Femur (tissue), 1 donor: ENCODE measurements at regions not wholly inside any gene's neighbourhood (a gene's known extent, or its start where the extent isn't known, plus 50 kb on each side); places are given as distances from the start of the nearest gene placed in this dataset.
"Not testable (repeated sequence)": the region's sequence is repeated elsewhere in the genome, so short reads cannot be mapped to it uniquely, and the experiment has no call there.

Experiments used
- DNase-seq: peaks from one replicate; pipeline ENCODE4 v3.0.0-alpha.2; 2017

- DNase-seq = no peak
Observed at GRCh38 chr6:111925296-111925695, 52.0 kb upstream of the FYN start.

GRCh38 chr6:111926731-111927302 is 53.6 kb upstream of the FYN start:
- no peak for DNase-seq

GRCh38 chr6:111927321-111927720 is 54.1 kb upstream of the FYN start:
- no peak for DNase-seq

- DNase-seq = no peak
Observed at GRCh38 chr6:111928139-111928538, 54.9 kb upstream of the FYN start.

DNA sequence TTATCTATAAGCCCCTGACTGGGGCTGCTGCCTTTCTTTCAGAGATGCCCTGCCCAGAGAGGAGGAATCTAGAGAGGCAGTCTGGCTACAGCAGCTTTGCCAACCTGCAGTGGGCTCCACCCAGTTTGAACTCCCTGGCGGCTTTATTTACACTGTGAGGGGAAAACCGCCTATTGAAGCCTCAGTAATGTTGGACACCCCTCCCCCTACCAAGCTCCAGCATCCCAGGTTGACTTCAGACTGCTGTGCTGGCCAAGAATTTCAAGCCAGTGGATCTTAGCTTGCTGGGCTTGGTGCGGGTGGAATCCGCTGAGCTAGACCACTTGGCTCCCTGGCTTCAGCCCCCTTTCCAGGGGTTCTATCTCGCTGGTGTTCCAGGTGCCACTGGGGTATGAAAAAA is 61.4 kb upstream of the FYN start:
- not testable (repeated sequence) for DNase-seq

DNA sequence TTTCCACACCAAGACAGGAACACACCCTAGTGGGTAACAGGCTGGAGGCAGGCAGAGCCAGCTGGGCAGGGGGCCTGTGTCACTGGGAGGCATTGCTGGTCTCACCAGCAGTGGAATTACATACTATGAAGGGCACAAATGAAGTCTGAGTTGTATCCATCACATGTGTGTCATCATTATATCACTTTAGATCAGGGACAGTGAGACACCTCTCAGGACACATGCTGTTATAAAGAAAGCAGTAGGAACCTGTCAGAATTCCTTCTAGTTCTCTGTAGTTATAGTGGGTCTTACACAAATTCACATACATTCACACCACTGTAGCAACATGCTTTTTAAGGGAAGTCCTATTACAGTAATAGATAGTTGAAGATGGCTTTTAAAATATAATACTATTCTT is 63.5 kb upstream of the FYN start:
- DNase-seq = no peak

DNA sequence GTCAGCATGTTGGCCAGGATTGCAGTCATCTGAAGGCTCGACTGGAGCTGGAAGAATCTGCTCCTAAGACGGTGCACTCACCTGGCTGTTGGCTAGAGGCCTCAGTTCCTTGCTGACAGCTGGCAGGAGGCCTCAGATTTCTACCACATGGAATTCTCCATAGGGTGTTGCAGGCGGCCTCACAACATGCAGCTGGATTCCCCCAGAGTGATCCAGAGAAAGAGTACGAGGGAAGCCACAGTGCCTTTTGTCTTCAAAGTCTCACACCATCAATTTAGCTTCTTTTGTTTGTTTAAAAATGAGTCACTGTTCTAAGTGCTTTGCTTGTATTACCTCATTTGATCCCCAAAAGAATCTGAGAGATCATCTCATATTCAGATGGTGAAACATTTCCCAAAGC is 65.5 kb upstream of the FYN start:
- DNase-seq = no peak

- no peak for DNase-seq
Observed at GRCh38 chr6:111939902-111940301, 66.7 kb upstream of the FYN start.

DNA sequence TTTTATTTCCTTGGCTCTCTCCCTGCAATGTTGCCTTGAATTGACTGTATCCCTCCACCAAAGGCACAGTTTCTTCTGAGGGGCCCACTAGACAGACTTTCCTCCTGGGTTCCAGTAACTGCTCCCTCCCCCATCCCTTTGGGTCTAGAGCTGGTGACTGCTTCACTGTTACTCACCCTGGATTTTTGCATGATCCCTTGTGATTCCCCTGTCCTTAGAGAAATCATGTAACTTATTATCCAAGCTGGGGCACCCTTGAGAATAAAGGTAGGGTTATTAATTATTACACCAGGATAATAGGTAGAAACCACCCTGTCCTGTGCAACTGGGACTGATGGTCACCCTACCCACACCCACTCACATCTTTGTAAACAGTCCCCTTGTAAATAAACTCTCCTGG is 67.5 kb upstream of the FYN start:
- no peak for DNase-seq

GRCh38 chr6:111941686-111942330 is 68.6 kb upstream of the FYN start:
- no peak for DNase-seq

- DNase-seq = no peak
Observed at GRCh38 chr6:111942561-111942960, 69.3 kb upstream of the FYN start.

DNA sequence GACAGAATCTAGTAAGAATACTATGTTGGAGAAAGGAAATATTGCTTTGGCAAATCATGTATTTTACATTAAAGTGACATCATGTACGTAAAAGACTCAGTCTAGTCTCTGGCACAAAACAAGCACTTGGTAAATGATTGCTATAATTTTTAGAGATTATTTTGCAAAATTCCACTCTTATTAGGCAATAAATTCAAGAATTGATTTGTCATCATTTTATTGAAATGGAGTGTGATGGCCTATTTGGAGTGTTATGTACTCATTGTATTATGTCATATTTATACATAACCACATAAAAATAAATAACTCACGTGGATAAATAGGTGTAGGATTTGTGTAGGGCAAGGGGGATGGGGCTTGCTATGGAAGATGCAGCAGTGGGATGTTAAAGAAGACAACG is 70.0 kb upstream of the FYN start:
- DNase-seq = no peak

- DNase-seq = no peak
Observed at GRCh38 chr6:111943726-111944125, 70.5 kb upstream of the FYN start.

DNA sequence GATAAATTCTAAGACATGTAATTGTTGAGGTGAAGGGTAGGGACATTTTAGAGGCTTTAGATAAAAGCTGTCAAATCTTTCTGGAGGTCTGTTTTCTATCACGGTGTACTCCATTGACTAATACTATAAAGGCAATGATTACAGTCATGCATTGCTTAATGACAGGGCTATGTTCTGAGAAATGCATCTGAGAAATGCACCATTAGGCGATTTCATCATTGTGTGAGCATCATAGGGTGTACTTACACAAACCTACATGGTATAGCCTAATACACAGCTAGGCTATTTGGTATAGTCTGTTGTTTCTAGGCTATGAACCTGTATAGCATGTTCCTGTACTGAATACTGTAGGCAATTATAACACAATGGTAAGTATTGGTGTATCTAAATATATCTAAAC is 71.3 kb upstream of the FYN start:
- DNase-seq = no peak

GRCh38 chr6:111949546-111949945 is 76.3 kb upstream of the FYN start:
- no peak for DNase-seq

DNA sequence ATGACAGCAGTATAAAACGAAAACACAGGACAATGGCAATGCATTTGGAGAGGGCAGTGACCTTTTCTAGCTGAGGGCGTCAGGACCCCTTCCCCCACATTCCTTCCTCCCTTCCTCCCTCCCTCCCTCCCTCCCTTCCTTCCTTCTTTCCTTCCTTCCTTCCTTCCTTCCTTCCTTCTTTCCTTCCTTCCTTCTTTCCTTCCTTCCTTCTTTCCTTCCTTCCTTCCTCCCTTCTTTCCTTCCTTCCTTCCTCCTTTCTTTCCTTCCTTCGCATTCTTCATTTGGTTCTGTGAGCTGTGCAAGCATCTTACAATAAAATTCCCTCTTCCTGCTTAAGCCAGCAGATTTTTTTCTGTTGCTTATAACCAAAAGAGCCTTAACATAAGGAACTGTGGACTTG is 76.7 kb upstream of the FYN start:
- DNase-seq = not testable (repeated sequence)

DNA sequence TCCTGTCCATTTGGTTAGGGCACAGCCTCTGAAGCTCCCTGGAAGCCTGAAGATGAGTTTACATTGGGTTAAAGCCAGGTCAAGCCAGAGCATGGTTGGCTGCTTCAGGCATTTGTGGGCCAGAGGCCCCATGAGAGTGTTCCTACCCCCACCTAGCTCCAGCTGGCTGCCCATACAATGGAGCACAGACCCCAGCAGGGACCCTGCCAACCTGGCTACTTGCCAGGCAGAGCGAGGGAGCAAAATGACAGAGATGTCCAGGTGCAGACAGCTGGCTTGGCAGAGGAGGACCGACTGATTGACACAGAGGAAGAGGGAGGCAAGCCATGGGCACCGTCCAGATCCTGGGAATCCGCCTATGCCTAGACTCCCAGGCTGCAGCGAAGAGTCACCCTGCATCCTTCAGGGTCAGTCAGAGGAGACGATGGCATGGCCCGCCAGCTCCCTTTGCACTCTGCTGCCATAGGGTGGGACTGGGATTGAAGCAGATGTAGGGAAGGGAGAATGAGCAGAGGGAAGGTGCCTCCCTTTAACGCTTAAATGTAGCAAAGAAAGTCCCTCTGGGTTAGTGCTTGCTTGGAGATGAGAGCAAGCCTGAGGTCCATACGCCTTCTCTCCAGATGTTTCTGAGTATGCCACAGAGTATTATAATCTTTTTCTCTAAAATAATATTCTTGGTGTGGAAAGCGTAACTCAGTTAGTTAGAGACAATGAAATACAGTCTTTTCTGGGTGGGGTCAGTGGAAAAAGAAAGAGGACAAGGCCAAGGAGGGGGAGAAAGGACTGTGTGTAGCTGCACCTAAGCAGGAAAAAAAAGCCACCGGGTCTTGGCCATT is 77.6 kb upstream of the FYN start:
- peak; percentile 81 for DNase-seq

DNA sequence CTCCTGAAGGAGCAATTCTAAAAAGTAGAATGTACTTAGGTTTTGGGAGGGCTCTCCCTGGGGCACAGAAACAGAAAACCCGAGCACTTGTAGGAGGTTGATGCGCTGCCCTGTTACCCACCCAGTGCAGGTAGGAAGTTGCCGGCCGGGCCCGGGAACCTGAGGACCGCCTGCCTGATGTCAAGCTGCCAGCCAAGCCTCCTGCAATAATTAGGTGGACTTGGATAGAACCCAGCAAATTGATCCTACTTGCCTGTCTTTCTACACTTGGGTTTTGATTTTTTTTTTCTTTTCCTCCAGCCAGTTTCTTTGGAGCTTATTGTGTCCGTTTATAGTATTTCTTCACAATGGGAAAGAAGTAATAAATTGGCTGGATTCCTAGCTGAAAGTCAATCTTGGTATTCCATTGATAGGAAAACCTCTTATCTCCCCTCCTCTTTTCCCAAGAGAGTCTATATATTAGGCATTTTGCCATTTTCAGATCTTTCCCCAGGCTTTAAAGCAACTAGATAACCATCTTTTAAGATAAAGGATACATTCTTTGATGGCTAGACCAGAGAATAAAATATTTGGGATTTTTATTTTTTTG is 78.3 kb upstream of the FYN start:
- no peak for DNase-seq

GRCh38 chr6:111952274-111952673 is 79.0 kb upstream of the FYN start:
- no peak for DNase-seq

DNA sequence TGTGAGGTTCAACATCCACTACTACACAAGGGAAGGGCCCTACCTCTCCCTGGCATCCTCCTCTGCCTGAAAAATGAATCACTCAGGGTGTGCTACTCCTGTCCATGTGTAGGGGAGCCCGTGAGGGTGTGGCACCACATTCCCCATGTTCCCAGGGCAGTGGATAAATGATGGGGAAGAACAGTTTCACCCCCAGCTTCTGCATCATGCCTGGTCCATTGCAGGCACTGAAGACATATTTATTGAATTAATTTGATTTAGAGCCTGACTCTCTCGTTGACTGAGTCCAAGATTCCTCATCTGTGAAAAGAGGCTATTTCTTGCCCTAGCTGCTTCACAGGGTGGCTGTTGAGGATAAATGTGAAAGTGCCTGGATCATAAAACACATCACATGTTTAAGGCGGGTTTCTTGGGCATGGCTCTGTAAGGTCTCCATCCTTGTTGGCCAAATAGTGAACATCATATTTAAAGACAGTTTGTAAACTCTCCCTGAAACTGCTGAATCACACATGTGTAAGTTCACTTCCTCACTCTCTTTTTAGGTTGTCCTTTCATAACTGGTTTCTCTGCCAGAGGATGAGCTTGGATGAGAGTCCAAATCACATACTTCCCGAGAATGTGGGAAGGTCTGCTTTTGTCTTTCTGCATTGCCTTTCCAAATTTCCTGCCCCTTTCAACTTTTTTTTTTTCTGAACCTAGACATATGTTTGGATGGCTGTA is 79.7 kb upstream of the FYN start:
- no peak for DNase-seq

DNA sequence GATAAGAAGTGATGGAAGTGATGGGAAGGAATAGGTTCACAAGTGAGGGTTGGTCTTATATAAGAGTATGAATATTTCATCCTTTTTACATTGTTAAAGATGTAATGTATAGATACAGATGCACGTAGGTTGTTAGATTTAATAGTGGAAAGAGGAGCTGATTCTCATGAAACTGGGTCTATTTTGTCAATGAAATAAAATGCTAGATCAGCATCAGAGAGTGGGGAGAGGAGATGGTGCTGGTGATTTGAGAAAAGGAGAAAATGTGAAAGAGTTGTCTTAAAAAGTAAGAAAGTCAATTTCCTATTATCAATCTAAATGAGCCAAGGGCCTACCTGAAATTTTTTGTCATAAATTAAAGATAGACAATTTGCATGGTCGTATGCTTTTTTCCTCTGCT is 82.8 kb upstream of the FYN start:
- DNase-seq = no peak

DNA sequence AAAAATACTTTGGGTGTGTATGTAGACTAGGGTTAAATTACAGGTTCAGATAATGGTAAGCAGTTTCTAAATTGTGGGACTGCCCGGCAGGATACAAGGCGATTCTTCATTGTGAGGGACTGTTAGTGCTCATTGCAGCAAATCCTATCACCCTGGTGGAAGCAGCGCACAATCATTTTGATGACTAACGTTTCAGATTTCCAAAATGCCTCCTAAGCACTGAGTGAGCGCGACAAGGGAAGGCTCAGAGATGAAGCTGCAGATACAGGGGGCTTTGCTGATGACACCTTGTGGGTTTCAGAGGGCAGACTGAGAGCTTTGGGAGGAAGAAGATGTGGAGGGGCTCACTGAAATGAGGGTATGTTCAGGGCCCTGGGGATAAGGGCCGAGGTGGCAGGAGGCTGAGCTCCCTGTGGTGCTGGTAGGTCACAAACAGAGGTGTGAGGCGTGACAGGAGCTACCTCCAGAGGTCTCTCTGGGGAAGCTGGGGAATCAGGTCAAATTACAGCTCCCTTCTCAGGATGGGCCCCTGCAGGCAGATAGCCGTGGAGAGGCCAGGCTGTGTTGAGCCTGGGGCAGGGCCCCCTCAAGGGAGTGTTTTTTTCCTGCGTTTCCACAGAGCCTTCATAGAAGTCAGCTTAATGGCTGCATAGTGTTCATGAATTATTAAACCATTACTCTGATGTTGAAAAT is 84.5 kb upstream of the FYN start:
- no peak for DNase-seq

- DNase-seq = no peak
Observed at GRCh38 chr6:111958534-111958933, 85.3 kb upstream of the FYN start.
